Breast epithelium (tissue), 4 donors: ENCODE measurements at regions not wholly inside any gene's neighbourhood (a gene's known extent, or its start where the extent isn't known, plus 50 kb on each side); places are given as distances from the start of the nearest gene placed in this dataset.

Experiments used
- DNase-seq, 2 donors: peaks; one replicate each; pipeline ENCODE4 v3.0.0-alpha.2; 2019; ENCODE audit warnings: low spot score in 2 of 2
- H3K27ac ChIP-seq, 2 donors: fragments of 200-600 bp; sonication (generic) in 1 of 2; one replicate each; pipeline ENCODE4 v1.5.1; 2016 to 2019; ENCODE audit warnings: mild to moderate bottlenecking in 1 of 2
- H3K27me3 ChIP-seq, 2 donors: fragments of 200-600 bp; sonication (generic) in 1 of 2; one replicate each; pipeline versions ENCODE4 v1.5.1 to v1.6.0; 2017 to 2019; ENCODE audit warnings: control low read depth in 1 of 2, mild to moderate bottlenecking in 1 of 2
- H3K36me3 ChIP-seq: fragments of 200-600 bp; one replicate; pipeline ENCODE4 v1.5.1; 2019
- H3K4me1 ChIP-seq, 2 donors: fragments of 200-600 bp; sonication (generic); one replicate each; pipeline ENCODE4 v1.5.1; 2016 to 2019; ENCODE audit warnings: control low read depth in 1 of 2
- H3K4me3 ChIP-seq, 3 donors: fragments of 200-600 bp; sonication (generic); 1 replicate in 2 of 3; 2 replicates in 1 of 3; pipeline ENCODE4 v1.5.1; 2016 to 2019; ENCODE audit warnings: mild to moderate bottlenecking in 3 of 3, moderate library complexity in 2 of 3
- H3K9me3 ChIP-seq, 2 donors: fragments of 200-600 bp; sonication (generic) in 1 of 2; one replicate each; pipeline ENCODE4 v1.5.1; 2016 to 2019; ENCODE audit warnings: control low read depth in 1 of 2
- CTCF ChIP-seq, 3 donors: fragments of 450-650 bp; IDR thresholded peaks; one replicate each; pipeline ENCODE4 v1.5.1; 2016 to 2017; ENCODE audit warnings: antibody characterized with exemption in 3 of 3, mild to moderate bottlenecking in 3 of 3, moderate library complexity in 3 of 3
- POLR2A ChIP-seq: fragments of 450-650 bp; IDR thresholded peaks from one replicate; pipeline ENCODE4 v1.6.1; 2016; ENCODE audit warnings: antibody characterized with exemption, mild to moderate bottlenecking, moderate library complexity
- POLR2AphosphoS5 ChIP-seq, 3 donors: sonication (generic); formaldehyde crosslinking; IDR thresholded peaks; one replicate each; pipeline ENCODE4 v1.6.1; 2017; ENCODE audit warnings: antibody characterized with exemption in 3 of 3
- intact Hi-C: fragments of 100-400 bp; cut with DNase I; formaldehyde crosslinking; loops from one replicate; pipeline ENCODE4 v1.15.1; 2023; ENCODE audit warnings: low total_unique reads

GRCh38 chr1:186577633-186578032 is 102.6 kb downstream of the PTGS2 start:
- H3K4me3 ChIP-seq = no peak overlapping the region
- TF ChIP-seq POLR2AphosphoS5 (IDR thresholded peaks at IDR 0.05) (no peak), POLR2A (no peak), CTCF (IDR thresholded peaks at IDR 0.05) (no peak)
- H3K36me3 ChIP-seq = no peaks in the 10 kb centered on the region
- no peaks in the 10 kb centered on the region for H3K9me3 ChIP-seq
- no peaks in the 10 kb centered on the region for H3K27me3 ChIP-seq
- DNase-seq = no peak
- no peaks in the 10 kb centered on the region for H3K4me1 ChIP-seq
- H3K27ac ChIP-seq = no peak overlapping the region
- intact Hi-C loops = no loop called here

- TF ChIP-seq POLR2AphosphoS5 (IDR thresholded peaks at IDR 0.05) (no peak), CTCF (IDR thresholded peaks at IDR 0.05) (no peak), POLR2A (no peak)
- no peaks in the 10 kb centered on the region for H3K4me1 ChIP-seq
- H3K27ac ChIP-seq = no peak overlapping the region
- no peaks in the 10 kb centered on the region for H3K9me3 ChIP-seq
- no peak for DNase-seq
- intact Hi-C loops = no loop called here
- H3K36me3 ChIP-seq = no peaks in the 10 kb centered on the region
- no peak overlapping the region for H3K4me3 ChIP-seq
- H3K27me3 ChIP-seq = no peaks in the 10 kb centered on the region
Measured at GRCh38 chr1:186577216-186577615, 103.0 kb downstream of the PTGS2 start.

GRCh38 chr1:186575348-186575747 is 104.9 kb downstream of the PTGS2 start:
- Histone ChIP-seq H3K27ac (no peak overlapping the region), H3K4me1 (no peaks in the 10 kb centered on the region), H3K27me3 (no peaks in the 10 kb centered on the region), H3K36me3 (no peaks in the 10 kb centered on the region), H3K4me3 (no peak overlapping the region), H3K9me3 (no peaks in the 10 kb centered on the region)
- intact Hi-C loops = no loop called here
- no peak for TF ChIP-seq POLR2AphosphoS5 (IDR thresholded peaks at IDR 0.05)
- TF ChIP-seq CTCF (IDR thresholded peaks at IDR 0.05) = no peak
- no peak for TF ChIP-seq POLR2A
- no peak for DNase-seq

GRCh38 chr1:186574926-186575325 is 105.3 kb downstream of the PTGS2 start:
- intact Hi-C loops = no loop called here
- H3K9me3 ChIP-seq = no peaks in the 10 kb centered on the region
- TF ChIP-seq POLR2AphosphoS5 (IDR thresholded peaks at IDR 0.05) = no peak
- TF ChIP-seq CTCF (IDR thresholded peaks at IDR 0.05) = no peak
- TF ChIP-seq POLR2A = no peak
- H3K4me3 ChIP-seq = no peak overlapping the region
- H3K4me1 ChIP-seq = no peaks in the 10 kb centered on the region
- no peak for DNase-seq
- no peak overlapping the region for H3K27ac ChIP-seq
- no peaks in the 10 kb centered on the region for H3K36me3 ChIP-seq
- H3K27me3 ChIP-seq = no peaks in the 10 kb centered on the region

GRCh38 chr1:186572509-186572908 is 107.7 kb downstream of the PTGS2 start:
- Histone ChIP-seq H3K27me3 (no peaks in the 10 kb centered on the region), H3K9me3 (no peaks in the 10 kb centered on the region), H3K4me1 (no peaks in the 10 kb centered on the region), H3K36me3 (no peaks in the 10 kb centered on the region), H3K27ac (no peak overlapping the region), H3K4me3 (no peak overlapping the region)
- intact Hi-C loops = no loop called here
- TF ChIP-seq POLR2A = no peak
- no peak for TF ChIP-seq CTCF (IDR thresholded peaks at IDR 0.05)
- no peak for TF ChIP-seq POLR2AphosphoS5 (IDR thresholded peaks at IDR 0.05)
- no peak for DNase-seq
